GM12891 (cell line): ENCODE measurements at regions not wholly inside any gene's neighbourhood (a gene's known extent, or its start where the extent isn't known, plus 50 kb on each side); places are given as distances from the start of the nearest gene placed in this dataset.

Experiments used
- POLR2A ChIP-seq: IDR thresholded peaks from 2 replicates; pipeline ENCODE4 v1.6.1; 2011; ENCODE audit warnings: low read depth, low read length, control low read depth
- TAF1 ChIP-seq: IDR thresholded peaks from 2 replicates; pipeline ENCODE4 v1.6.1; 2011; ENCODE audit warnings: low read depth, low read length, control low read depth

GRCh38 chr12:94057262-94058151, 90.9 kb upstream of the PLXNC1 start:
- TF ChIP-seq POLR2A, result no peak
- no peak for TF ChIP-seq TAF1
